HFF-Myc (cell line): ENCODE measurements at regions not wholly inside any gene's neighbourhood (a gene's known extent, or its start where the extent isn't known, plus 50 kb on each side); places are given as distances from the start of the nearest gene placed in this dataset.
"Not testable (repeated sequence)": the region's sequence is repeated elsewhere in the genome, so short reads cannot be mapped to it uniquely, and the experiment has no call there.

Experiments
- DNase-seq: peaks from one replicate; pipeline ENCODE4 v3.0.0-alpha.2; 2011; ENCODE audit warnings: low read depth; ENCODE audit errors: extremely low read depth
- H3K4me3 ChIP-seq: replicated peaks from 2 replicates; pipeline ENCODE4 v1.5.1; 2011; ENCODE audit warnings: low read depth, mild to moderate bottlenecking, control low read depth, low read length
- TF ChIP-seq, protein P1 (sequence below): IDR thresholded peaks from 2 replicates; pipeline ENCODE4 v1.5.1; 2012; ENCODE audit warnings: mild to moderate bottlenecking, low read depth, low read length, control low read depth; ENCODE audit errors: missing control alignments

- TF ChIP-seq, protein P1, sequence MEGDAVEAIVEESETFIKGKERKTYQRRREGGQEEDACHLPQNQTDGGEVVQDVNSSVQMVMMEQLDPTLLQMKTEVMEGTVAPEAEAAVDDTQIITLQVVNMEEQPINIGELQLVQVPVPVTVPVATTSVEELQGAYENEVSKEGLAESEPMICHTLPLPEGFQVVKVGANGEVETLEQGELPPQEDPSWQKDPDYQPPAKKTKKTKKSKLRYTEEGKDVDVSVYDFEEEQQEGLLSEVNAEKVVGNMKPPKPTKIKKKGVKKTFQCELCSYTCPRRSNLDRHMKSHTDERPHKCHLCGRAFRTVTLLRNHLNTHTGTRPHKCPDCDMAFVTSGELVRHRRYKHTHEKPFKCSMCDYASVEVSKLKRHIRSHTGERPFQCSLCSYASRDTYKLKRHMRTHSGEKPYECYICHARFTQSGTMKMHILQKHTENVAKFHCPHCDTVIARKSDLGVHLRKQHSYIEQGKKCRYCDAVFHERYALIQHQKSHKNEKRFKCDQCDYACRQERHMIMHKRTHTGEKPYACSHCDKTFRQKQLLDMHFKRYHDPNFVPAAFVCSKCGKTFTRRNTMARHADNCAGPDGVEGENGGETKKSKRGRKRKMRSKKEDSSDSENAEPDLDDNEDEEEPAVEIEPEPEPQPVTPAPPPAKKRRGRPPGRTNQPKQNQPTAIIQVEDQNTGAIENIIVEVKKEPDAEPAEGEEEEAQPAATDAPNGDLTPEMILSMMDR = no peak
- DNase-seq = no peak
- no peak overlapping the region for H3K4me3 ChIP-seq
Observed at GRCh38 chr6:137623293-137623692, 129.1 kb upstream of the OLIG3 start.

DNA sequence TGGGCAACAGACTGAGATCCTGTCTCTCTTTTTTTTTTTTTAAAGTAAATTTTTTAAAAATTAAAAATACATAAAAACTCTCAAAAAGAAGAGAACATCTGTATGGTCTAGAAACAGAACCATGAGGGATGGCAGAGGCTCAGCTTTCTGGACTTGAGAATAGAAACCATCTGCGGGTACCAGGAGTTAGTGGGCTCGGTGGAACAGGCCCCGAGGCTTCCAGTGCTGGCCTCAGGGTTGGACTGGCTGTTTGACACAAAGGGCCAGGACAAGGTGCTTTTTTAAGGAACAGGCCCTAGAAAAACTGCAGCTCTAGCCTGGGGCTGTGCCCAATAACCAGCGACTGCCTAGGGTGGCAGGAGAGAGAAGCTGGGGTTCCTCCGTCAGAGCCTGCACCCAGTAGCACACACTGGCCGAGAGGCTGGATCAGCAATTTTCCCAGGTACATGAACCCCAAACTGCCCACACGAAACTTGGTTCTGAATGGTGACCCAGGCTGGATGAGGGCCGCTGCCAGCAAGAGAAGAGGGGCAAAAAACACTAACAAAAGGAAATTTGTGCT, 131.0 kb upstream of the OLIG3 start:
- DNase-seq = no peak
- H3K4me3 ChIP-seq = no peak overlapping the region
- TF ChIP-seq, protein P1 = no peak

DNA sequence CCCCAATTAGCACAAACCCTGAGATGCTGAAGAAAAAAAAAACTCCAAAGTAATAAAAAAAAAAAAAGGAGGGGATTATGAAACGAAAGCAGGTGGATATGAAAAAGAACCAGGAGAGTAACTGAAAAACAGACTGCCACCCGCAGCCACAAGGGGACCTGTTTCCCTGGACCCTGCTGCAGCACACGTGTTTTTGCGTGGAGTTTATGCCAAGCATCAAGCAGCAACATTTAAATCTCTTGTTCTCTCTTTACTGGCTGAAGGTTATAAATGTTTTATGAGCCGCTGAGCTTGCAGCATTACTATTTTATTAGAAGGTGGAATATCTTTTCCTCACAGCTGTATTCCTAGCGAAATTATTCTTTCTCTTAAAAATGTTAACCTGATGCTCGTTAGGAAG, 131.6 kb upstream of the OLIG3 start:
- TF ChIP-seq, protein P1 = peak; percentile 6
- H3K4me3 ChIP-seq = no peak overlapping the region
- no peak for DNase-seq

GRCh38 chr6:137630666-137631065, 136.5 kb upstream of the OLIG3 start:
- TF ChIP-seq, protein P1 = no peak
- H3K4me3 ChIP-seq = no peak overlapping the region
- DNase-seq = no peak

- H3K4me3 ChIP-seq = no peak overlapping the region
- TF ChIP-seq, protein P1 = no peak
- DNase-seq = no peak
Observed at GRCh38 chr6:137631323-137631722, 137.1 kb upstream of the OLIG3 start.

- H3K4me3 ChIP-seq, DNase-seq: not testable (repeated sequence)
Observed at GRCh38 chr6:137634177-137634576, 140.0 kb upstream of the OLIG3 start.

GRCh38 chr6:137637121-137637520, 142.9 kb upstream of the OLIG3 start:
- DNase-seq = peak; percentile 83
- TF ChIP-seq, protein P1 = no peak
- no peak overlapping the region for H3K4me3 ChIP-seq
